OCI-LY7 (cell line): ENCODE measurements at regions not wholly inside any gene's neighbourhood (a gene's known extent, or its start where the extent isn't known, plus 50 kb on each side); places are given as distances from the start of the nearest gene placed in this dataset.
"Not testable (repeated sequence)": the region's sequence is repeated elsewhere in the genome, so short reads cannot be mapped to it uniquely, and the experiment has no call there.

Experiments
- BruUV-seq: library from RNA; stranded (reverse); fragments of 400-500 nt; replicated peaks from 2 replicates; lab custom pipeline; 2021; lab: Mats Ljungman, UMichigan
- CTCF ChIA-PET: fragments of 300-600 bp; sonication (Branson Sonifier 250); formaldehyde crosslinking; loops from one replicate; lab custom pipeline; 2022; ENCODE audit warnings: antibody characterized with exemption; ENCODE audit not compliant: unreplicated experiment; lab: Charles Lee
- POLR2A ChIA-PET: fragments of 300-600 bp; sonication (Branson Sonifier 250); formaldehyde crosslinking; loops from one replicate; lab custom pipeline; 2022; ENCODE audit warnings: antibody characterized with exemption; lab: Charles Lee
- DNase-seq: peaks from one replicate; pipeline ENCODE4 v3.0.0-alpha.2; 2015; ENCODE audit warnings: low spot score
- H2AFZ ChIP-seq: fragments of 200-600 bp; sonication (generic), shearing (Covaris generic); 2 replicates; pipeline ENCODE4 v1.6.1; 2014; ENCODE audit warnings: mild to moderate bottlenecking, antibody characterized with exemption, low read length, moderate library complexity
- H3K27ac ChIP-seq: fragments of 200-600 bp; sonication (generic); 2 replicates; pipeline ENCODE4 v1.5.1; 2014; ENCODE audit warnings: mixed run types, low read depth, mild to moderate bottlenecking, moderate library complexity, low read length, inconsistent platforms; ENCODE audit not compliant: poor library complexity, severe bottlenecking
- H3K36me3 ChIP-seq: fragments of 200-600 bp; sonication (generic); 2 replicates; pipeline ENCODE4 v1.6.1; 2014; ENCODE audit warnings: mild to moderate bottlenecking, antibody characterized with exemption, low read length, moderate library complexity, mixed read lengths; ENCODE audit not compliant: insufficient read depth
- H3K4me1 ChIP-seq: fragments of 200-600 bp; sonication (generic); 2 replicates; pipeline ENCODE4 v1.5.1; 2014; ENCODE audit warnings: mild to moderate bottlenecking, low read length; ENCODE audit not compliant: insufficient read depth, poor library complexity, severe bottlenecking
- H3K4me2 ChIP-seq: fragments of 200-600 bp; sonication (generic); 2 replicates; pipeline ENCODE4 v1.6.1; 2014; ENCODE audit warnings: mild to moderate bottlenecking, low read length
- H3K4me3 ChIP-seq: fragments of 200-600 bp; sonication (generic); 2 replicates; pipeline ENCODE4 v1.5.1; 2014; ENCODE audit warnings: mild to moderate bottlenecking, low read depth, low read length; ENCODE audit not compliant: poor library complexity, severe bottlenecking
- H3K79me2 ChIP-seq: fragments of 200-600 bp; sonication (generic); 2 replicates; pipeline ENCODE4 v1.6.1; 2016; ENCODE audit warnings: low read depth, mild to moderate bottlenecking, low read length, moderate library complexity, mixed read lengths; ENCODE audit not compliant: insufficient read depth
- H3K9me2 ChIP-seq: fragments of 200-600 bp; sonication (generic); 2 replicates; pipeline ENCODE4 v1.6.1; 2016; ENCODE audit warnings: mild to moderate bottlenecking, low read length, mixed read lengths; ENCODE audit not compliant: insufficient read depth
- H3K9me3 ChIP-seq: fragments of 200-600 bp; sonication (generic); 2 replicates; pipeline ENCODE4 v1.6.1; 2014; ENCODE audit warnings: mild to moderate bottlenecking, mixed run types, low read length, mixed read lengths
- H4K20me1 ChIP-seq: fragments of 200-600 bp; sonication (generic); 2 replicates; pipeline ENCODE4 v1.6.1; 2014; ENCODE audit warnings: mild to moderate bottlenecking, antibody characterized with exemption, low read length, moderate library complexity, mixed read lengths; ENCODE audit not compliant: insufficient read depth
- EZH2phosphoT487 ChIP-seq: fragments of 200-600 bp; sonication (generic); IDR thresholded peaks from 2 replicates; pipeline ENCODE4 v1.6.1; 2018; ENCODE audit warnings: low read depth, borderline replicate concordance, mild to moderate bottlenecking, mixed run types, antibody characterized with exemption, low read length, moderate library complexity, mixed read lengths
- intact Hi-C: fragments of 100-400 bp; cut with micrococcal nuclease; formaldehyde crosslinking; loops from one replicate; pipeline ENCODE4 v1.10.0; 2022; ENCODE audit not compliant: unreplicated experiment
- TF ChIP-seq, protein P1 (sequence below): fragments of 200-600 bp; sonication (generic); conservative IDR thresholded peaks from 2 replicates; pipeline ENCODE4 v1.5.1; 2014; ENCODE audit warnings: mild to moderate bottlenecking, antibody characterized with exemption, low read length, moderate library complexity, mixed read lengths

DNA sequence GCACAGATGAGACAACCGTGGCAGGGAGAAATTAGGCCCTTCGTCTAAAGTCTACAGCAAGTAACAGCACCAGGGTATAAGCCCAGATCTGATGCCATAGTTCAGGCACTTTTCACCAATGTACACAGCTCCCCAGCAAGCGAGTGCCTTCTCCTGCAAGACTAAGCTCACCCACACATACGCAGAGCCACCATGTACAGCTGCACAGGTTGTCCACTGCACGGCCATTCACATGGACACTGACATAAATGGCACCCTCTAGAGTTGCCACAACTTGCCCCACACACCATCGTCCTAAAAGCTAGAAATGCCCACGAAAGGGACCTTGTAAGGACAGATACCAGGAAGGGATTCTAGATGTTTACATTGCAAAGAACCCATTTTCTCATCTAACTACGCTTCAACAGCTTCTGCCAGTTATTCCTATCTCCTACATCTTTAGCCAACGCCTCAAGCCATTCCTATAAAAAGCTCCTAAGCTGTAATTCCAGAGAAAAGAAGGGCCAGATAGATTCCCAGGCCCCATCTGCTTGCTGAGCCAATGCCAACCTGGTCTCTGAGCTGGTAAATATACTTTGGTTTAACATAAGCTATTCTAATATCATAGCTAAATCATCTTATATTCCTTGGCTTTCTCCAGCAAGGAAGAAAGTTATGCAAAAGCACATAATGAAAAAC lies 174.0 kb upstream of the KAZN start:
- no TSS peak for BruUV-seq
- Histone ChIP-seq H3K4me1 (no peaks in the 10 kb centered on the region), H4K20me1 (no peaks in the 10 kb centered on the region), H2AFZ (no peak overlapping the region), H3K36me3 (no peaks in the 10 kb centered on the region; the same call in 1 of the 2 replicates), H3K9me3 (peaks cover 9% of the 10 kb centered on the region; the same call in 1 of the 2 replicates), H3K27ac (no peak overlapping the region), H3K79me2 (no peaks in the 10 kb centered on the region), H3K4me3 (no peak overlapping the region), H3K9me2 (no peaks in the 10 kb centered on the region), H3K4me2 (no peak overlapping the region)
- POLR2A ChIA-PET, result interaction anchor here (0.9 kb wide), 1 partner anchor 338 kb away, joined by 3 read pairs; no protein-coding TSS in a partner anchor
- DNase-seq, result no peak
- intact Hi-C loops, result no loop called here
- no peak for TF ChIP-seq EZH2phosphoT487
- TF ChIP-seq, protein P1, sequence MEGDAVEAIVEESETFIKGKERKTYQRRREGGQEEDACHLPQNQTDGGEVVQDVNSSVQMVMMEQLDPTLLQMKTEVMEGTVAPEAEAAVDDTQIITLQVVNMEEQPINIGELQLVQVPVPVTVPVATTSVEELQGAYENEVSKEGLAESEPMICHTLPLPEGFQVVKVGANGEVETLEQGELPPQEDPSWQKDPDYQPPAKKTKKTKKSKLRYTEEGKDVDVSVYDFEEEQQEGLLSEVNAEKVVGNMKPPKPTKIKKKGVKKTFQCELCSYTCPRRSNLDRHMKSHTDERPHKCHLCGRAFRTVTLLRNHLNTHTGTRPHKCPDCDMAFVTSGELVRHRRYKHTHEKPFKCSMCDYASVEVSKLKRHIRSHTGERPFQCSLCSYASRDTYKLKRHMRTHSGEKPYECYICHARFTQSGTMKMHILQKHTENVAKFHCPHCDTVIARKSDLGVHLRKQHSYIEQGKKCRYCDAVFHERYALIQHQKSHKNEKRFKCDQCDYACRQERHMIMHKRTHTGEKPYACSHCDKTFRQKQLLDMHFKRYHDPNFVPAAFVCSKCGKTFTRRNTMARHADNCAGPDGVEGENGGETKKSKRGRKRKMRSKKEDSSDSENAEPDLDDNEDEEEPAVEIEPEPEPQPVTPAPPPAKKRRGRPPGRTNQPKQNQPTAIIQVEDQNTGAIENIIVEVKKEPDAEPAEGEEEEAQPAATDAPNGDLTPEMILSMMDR, result no peak
- CTCF ChIA-PET, result no interaction called here

DNA sequence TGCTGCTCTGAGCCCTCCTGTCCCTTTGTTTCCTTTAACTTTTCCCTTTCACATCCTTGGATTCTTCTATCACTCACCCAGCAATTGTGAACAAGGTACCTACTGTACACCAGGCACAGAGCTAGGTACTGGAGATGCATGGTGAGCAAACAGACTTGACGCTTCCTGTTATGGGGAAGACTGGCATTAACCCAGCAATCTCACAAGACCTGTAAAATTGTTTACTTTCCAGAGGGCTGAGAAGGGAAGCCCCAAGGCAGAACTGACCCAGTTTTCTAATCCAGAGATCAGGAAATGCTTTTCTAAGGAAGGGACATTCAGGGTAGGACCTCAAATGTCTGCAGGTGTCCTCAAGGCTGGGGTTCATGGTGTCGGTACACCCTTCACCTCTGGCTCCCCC lies 171.6 kb upstream of the KAZN start:
- TF ChIP-seq, protein P1, result no peak
- TF ChIP-seq EZH2phosphoT487, result no peak
- CTCF ChIA-PET, result no interaction called here
- Histone ChIP-seq H3K36me3 (no peaks in the 10 kb centered on the region; the same call in 1 of the 2 replicates), H3K9me2 (no peaks in the 10 kb centered on the region), H3K4me3 (no peak overlapping the region), H4K20me1 (no peaks in the 10 kb centered on the region), H3K9me3 (peaks cover 9% of the 10 kb centered on the region; the same call in 1 of the 2 replicates), H3K4me2 (no peak overlapping the region), H3K4me1 (no peaks in the 10 kb centered on the region), H3K79me2 (no peaks in the 10 kb centered on the region), H3K27ac (no peak overlapping the region), H2AFZ (no peak overlapping the region)
- POLR2A ChIA-PET, result no interaction called here
- intact Hi-C loops, result no loop called here
- no peak for DNase-seq
- no TSS peak for BruUV-seq

DNA sequence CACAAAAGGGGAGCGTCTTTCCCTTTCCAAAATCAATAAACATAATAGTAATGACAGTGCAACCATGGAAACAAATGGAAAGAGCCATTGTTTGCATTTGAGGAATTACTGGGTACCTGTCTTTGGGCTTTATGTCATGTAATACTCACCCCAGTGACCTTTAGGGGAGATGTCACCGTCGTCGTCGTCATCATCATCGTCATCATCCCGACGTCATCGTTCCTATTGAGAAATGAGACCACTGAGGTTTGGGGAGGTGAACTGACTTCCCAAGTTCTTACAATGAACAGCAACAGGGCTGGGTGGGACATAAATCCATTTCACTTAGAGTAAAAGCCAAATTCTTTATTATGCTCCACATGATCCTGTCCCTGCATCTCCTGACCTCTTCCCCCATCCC lies 168.9 kb upstream of the KAZN start:
- TF ChIP-seq, protein P1, result no peak
- no peak for TF ChIP-seq EZH2phosphoT487

DNA sequence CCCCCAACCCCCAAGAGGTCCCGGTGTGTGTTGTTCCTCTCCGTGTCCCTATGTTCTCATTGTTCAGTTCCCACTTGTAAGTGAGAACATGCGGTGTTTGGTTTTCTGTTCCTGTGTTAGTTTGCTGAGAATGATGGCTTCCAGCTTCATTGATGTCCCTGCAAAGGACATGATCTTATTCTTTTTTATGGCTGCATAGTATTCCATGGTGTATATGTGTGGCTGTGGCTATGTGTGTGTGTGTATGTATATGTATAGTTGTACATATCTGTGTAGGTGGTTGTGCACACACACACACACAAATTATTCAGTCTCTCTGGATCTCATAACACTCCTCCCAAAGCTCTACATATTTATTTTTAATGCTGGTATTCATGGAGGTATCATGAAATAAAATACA lies 165.8 kb upstream of the KAZN start:
- H3K4me2 ChIP-seq, DNase-seq, H3K9me3 ChIP-seq, H3K79me2 ChIP-seq, H3K4me1 ChIP-seq, H2AFZ ChIP-seq, H4K20me1 ChIP-seq, BruUV-seq, H3K36me3 ChIP-seq, H3K27ac ChIP-seq, CTCF ChIA-PET, H3K9me2 ChIP-seq, intact Hi-C loops, H3K4me3 ChIP-seq: not testable (repeated sequence)
- POLR2A ChIA-PET, result interaction anchor here (0.6 to 1.5 kb wide), 2 partner anchors 10 to 219 kb away, joined by 3 to 4 read pairs; no protein-coding TSS in a partner anchor

More for the DNA sequence above, 168.9 kb upstream of the KAZN start:
- no peaks in the 10 kb centered on the region for H3K9me2 ChIP-seq
- no peak overlapping the region for H3K4me3 ChIP-seq
- no peaks in the 10 kb centered on the region for H4K20me1 ChIP-seq
- no peak for DNase-seq
- POLR2A ChIA-PET, result no interaction called here
- CTCF ChIA-PET, result no interaction called here
- no peak overlapping the region for H3K4me2 ChIP-seq
- H3K79me2 ChIP-seq, result no peaks in the 10 kb centered on the region
- peaks cover 3% of the 10 kb centered on the region for H3K4me1 ChIP-seq
- H2AFZ ChIP-seq, result no peak overlapping the region
- H3K36me3 ChIP-seq, result no peaks in the 10 kb centered on the region; the same call in 1 of the 2 replicates
- peaks cover 9% of the 10 kb centered on the region; the same call in 1 of the 2 replicates for H3K9me3 ChIP-seq
- intact Hi-C loops, result no loop called here
- no peak overlapping the region for H3K27ac ChIP-seq
- BruUV-seq, result no TSS peak
